CD14-positive monocyte (primary cell): ENCODE measurements at regions not wholly inside any gene's neighbourhood (a gene's known extent, or its start where the extent isn't known, plus 50 kb on each side); places are given as distances from the start of the nearest gene placed in this dataset.
A peak's percentile ranks its signal among the peaks of the same experiment; 100 is the strongest.

Source experiments
- DNase-seq, 3 donors: peaks; one replicate each; pipeline ENCODE4 v3.0.0-alpha.2; 2011 to 2022
- H2AFZ ChIP-seq: 2 replicates; pipeline ENCODE4 v1.6.0; 2012; ENCODE audit warnings: mild to moderate bottlenecking, low read depth, low read length, inconsistent platforms; ENCODE audit not compliant: insufficient read depth, poor library complexity, severe bottlenecking
- H3K27ac ChIP-seq, 2 donors: 1 replicate in 1 of 2; 2 replicates in 1 of 2; pipeline ENCODE4 v1.5.1; 2012 to 2013; ENCODE audit warnings: low read length in 2 of 2, control low read depth in 1 of 2, inconsistent platforms in 1 of 2, low read depth in 1 of 2, mild to moderate bottlenecking in 1 of 2
- H3K27me3 ChIP-seq, 2 donors: one replicate each; pipeline versions ENCODE4 v1.6.0 to v1.6.1; 2011 to 2013; ENCODE audit warnings: low read length in 2 of 2; ENCODE audit not compliant: control insufficient read depth in 2 of 2, insufficient read depth in 2 of 2
- H3K36me3 ChIP-seq, 2 donors: replicated peaks in 1 of 2; 1 replicate in 1 of 2; 2 replicates in 1 of 2; pipeline versions ENCODE4 v1.5.1 to v1.6.1; 2012 to 2013; ENCODE audit warnings: low read length in 2 of 2, control low read depth in 1 of 2, inconsistent platforms in 1 of 2, mild to moderate bottlenecking in 1 of 2; ENCODE audit not compliant: insufficient read depth in 2 of 2, control insufficient read depth in 1 of 2
- H3K4me1 ChIP-seq, 2 donors: 1 replicate in 1 of 2; 2 replicates in 1 of 2; pipeline versions ENCODE4 v1.5.1 to v1.6.1; 2012 to 2013; ENCODE audit warnings: low read length in 2 of 2, control low read depth in 1 of 2, inconsistent platforms in 1 of 2, mild to moderate bottlenecking in 1 of 2, moderate library complexity in 1 of 2; ENCODE audit not compliant: insufficient read depth in 2 of 2, control insufficient read depth in 1 of 2
- H3K4me2 ChIP-seq: replicated peaks from 2 replicates; pipeline ENCODE3; 2012; ENCODE audit warnings: low read length, moderate library complexity, mild to moderate bottlenecking; ENCODE audit not compliant: poor library complexity, severe bottlenecking; ENCODE audit errors: extremely low read depth
- H3K4me3 ChIP-seq, 3 experiments: fragments of 200-600 bp in 1 of 3; sonication (generic) in 1 of 3; replicated peaks in 1 of 3; 1 replicate in 2 of 3; 2 replicates in 1 of 3; pipeline ENCODE4 v1.5.1; 2011 to 2013; ENCODE audit warnings: low read length in 3 of 3, mild to moderate bottlenecking in 3 of 3, control low read depth in 2 of 3, low read depth in 2 of 3, inconsistent platforms in 1 of 3, moderate library complexity in 1 of 3
- H3K79me2 ChIP-seq: 2 replicates; pipeline ENCODE4 v1.6.0; 2012; ENCODE audit warnings: mild to moderate bottlenecking, control low read depth, inconsistent platforms, low read length, moderate library complexity; ENCODE audit not compliant: insufficient read depth
- H3K9ac ChIP-seq: 2 replicates; pipeline ENCODE4 v1.6.0; 2017; ENCODE audit warnings: low read length, mild to moderate bottlenecking; ENCODE audit not compliant: insufficient read depth, poor library complexity, severe bottlenecking
- H3K9me3 ChIP-seq, 2 donors: replicated peaks in 1 of 2; 1 replicate in 1 of 2; 2 replicates in 1 of 2; pipeline versions ENCODE4 v1.5.1 to v1.6.1; 2012 to 2013; ENCODE audit warnings: low read length in 2 of 2, control low read depth in 1 of 2; ENCODE audit not compliant: control insufficient read depth in 1 of 2, insufficient read depth in 1 of 2
- H4K20me1 ChIP-seq: 2 replicates; pipeline ENCODE4 v1.6.0; 2012; ENCODE audit warnings: mild to moderate bottlenecking, low read length, control low read depth, moderate library complexity; ENCODE audit not compliant: insufficient read depth
- H3K27ac Mint-ChIP-seq, 7 donors: one replicate each; pipeline ENCODE4 v1.8.0; 2020; ENCODE audit warnings: mild to moderate bottlenecking in 7 of 7, mixed read lengths in 7 of 7, moderate library complexity in 6 of 7, inconsistent platforms in 2 of 7
- H3K27me3 Mint-ChIP-seq, 3 donors: one replicate each; pipeline ENCODE4 v1.8.0; 2021 to 2022; ENCODE audit warnings: low read depth in 3 of 3, mild to moderate bottlenecking in 3 of 3, mixed read lengths in 3 of 3, moderate library complexity in 3 of 3, inconsistent platforms in 1 of 3
- H3K36me3 Mint-ChIP-seq, 2 donors: one replicate each; pipeline ENCODE4 v1.8.0; 2020; ENCODE audit warnings: mixed read lengths in 2 of 2, inconsistent platforms in 1 of 2, mild to moderate bottlenecking in 1 of 2
- H3K4me1 Mint-ChIP-seq: one replicate; pipeline ENCODE4 v1.8.0; 2020; ENCODE audit warnings: mild to moderate bottlenecking, mixed read lengths
- H3K4me3 Mint-ChIP-seq, 2 donors: one replicate each; pipeline ENCODE4 v1.8.0; 2020; ENCODE audit warnings: mild to moderate bottlenecking in 2 of 2, mixed read lengths in 2 of 2, moderate library complexity in 1 of 2
- H3K9me3 Mint-ChIP-seq, 7 donors: one replicate each; pipeline ENCODE4 v1.8.0; 2020 to 2022; ENCODE audit warnings: mixed read lengths in 7 of 7, mild to moderate bottlenecking in 6 of 7, moderate library complexity in 6 of 7, inconsistent platforms in 2 of 7
- WGBS: methylation state at CpG from one replicate; pipeline ENCODE4 v1.1.5; 2013; ENCODE audit warnings: missing lambda C conversion rate; ENCODE audit not compliant: insufficient coverage; 5-methylcytosine and 5-hydroxymethylcytosine counted together
- intact Hi-C, 2 donors: fragments of 100-400 bp; cut with micrococcal nuclease; formaldehyde crosslinking; loops; one replicate each; pipeline versions ENCODE4 v1.15.0 to v1.15.1; 2023
- TF ChIP-seq, protein P1 (sequence below): fragments of 200-600 bp; IDR thresholded peaks from one replicate; pipeline ENCODE4 v1.8.0; 2022; ENCODE audit warnings: antibody characterized with exemption, mild to moderate bottlenecking

- DNase-seq = no peak
- intact Hi-C loops = no loop called here
- Histone ChIP-seq H3K27me3 (peaks cover 2 to 8% of the 10 kb centered on the region in 2 donors), H3K27ac (no peak overlapping the region), H3K4me3 (no peak overlapping the region), H4K20me1 (no peaks in the 10 kb centered on the region), H3K4me2 (no peak overlapping the region), H3K36me3 (no peaks in the 10 kb centered on the region), H3K4me1 (peaks cover 20 to 22% of the 10 kb centered on the region in 2 donors), H2AFZ (no peak overlapping the region), H3K9me3 (no peaks in the 10 kb centered on the region), H3K79me2 (no peaks in the 10 kb centered on the region), H3K9ac (no peak overlapping the region)
- peak overlapping the region in 1 of 2 donors; percentile 33 for H3K4me3 Mint-ChIP-seq
- WGBS = 76% methylated on average over 8 of the region's 8 CpGs
- peaks cover 1 to 14% (median 4%) of the 10 kb centered on the region in 3 donors for H3K27me3 Mint-ChIP-seq
- H3K36me3 Mint-ChIP-seq = no peaks in the 10 kb centered on the region
- H3K4me1 Mint-ChIP-seq = peaks cover 43% of the 10 kb centered on the region
- TF ChIP-seq, protein P1, sequence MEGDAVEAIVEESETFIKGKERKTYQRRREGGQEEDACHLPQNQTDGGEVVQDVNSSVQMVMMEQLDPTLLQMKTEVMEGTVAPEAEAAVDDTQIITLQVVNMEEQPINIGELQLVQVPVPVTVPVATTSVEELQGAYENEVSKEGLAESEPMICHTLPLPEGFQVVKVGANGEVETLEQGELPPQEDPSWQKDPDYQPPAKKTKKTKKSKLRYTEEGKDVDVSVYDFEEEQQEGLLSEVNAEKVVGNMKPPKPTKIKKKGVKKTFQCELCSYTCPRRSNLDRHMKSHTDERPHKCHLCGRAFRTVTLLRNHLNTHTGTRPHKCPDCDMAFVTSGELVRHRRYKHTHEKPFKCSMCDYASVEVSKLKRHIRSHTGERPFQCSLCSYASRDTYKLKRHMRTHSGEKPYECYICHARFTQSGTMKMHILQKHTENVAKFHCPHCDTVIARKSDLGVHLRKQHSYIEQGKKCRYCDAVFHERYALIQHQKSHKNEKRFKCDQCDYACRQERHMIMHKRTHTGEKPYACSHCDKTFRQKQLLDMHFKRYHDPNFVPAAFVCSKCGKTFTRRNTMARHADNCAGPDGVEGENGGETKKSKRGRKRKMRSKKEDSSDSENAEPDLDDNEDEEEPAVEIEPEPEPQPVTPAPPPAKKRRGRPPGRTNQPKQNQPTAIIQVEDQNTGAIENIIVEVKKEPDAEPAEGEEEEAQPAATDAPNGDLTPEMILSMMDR = no peak
- H3K27ac Mint-ChIP-seq = peak overlapping the region in 2 of 7 donors; percentile 25 to 63
- H3K9me3 Mint-ChIP-seq = peaks cover 0 to 5% (median 2%) of the 10 kb centered on the region in 7 donors
Observed at GRCh38 chr10:121024905-121025584, 173.9 kb downstream of the WDR11 start.

- peaks cover 4 to 14% (median 4%) of the 10 kb centered on the region in 3 donors for H3K27me3 Mint-ChIP-seq
- no peak overlapping the region for H3K9ac ChIP-seq
- H3K36me3 ChIP-seq = no peaks in the 10 kb centered on the region
- H3K4me1 Mint-ChIP-seq = peaks cover 43% of the 10 kb centered on the region
- H3K36me3 Mint-ChIP-seq = no peaks in the 10 kb centered on the region
- TF ChIP-seq, protein P1 = no peak
- H3K27ac ChIP-seq = no peak overlapping the region
- WGBS = 97% methylated on average over 2 of the region's 3 CpGs
- H3K79me2 ChIP-seq = no peaks in the 10 kb centered on the region
- no peak overlapping the region for H3K4me2 ChIP-seq
- no peak overlapping the region for H3K4me3 Mint-ChIP-seq
- H3K4me1 ChIP-seq = peaks cover 20 to 22% of the 10 kb centered on the region in 2 donors
- H3K9me3 Mint-ChIP-seq = peaks cover 0 to 5% (median 0%) of the 10 kb centered on the region in 7 donors
- intact Hi-C loops = no loop called here
- peaks cover 0 to 10% of the 10 kb centered on the region in 2 donors for H3K27me3 ChIP-seq
- H3K27ac Mint-ChIP-seq = no peak overlapping the region
- no peak overlapping the region for H2AFZ ChIP-seq
- no peaks in the 10 kb centered on the region for H4K20me1 ChIP-seq
- H3K4me3 ChIP-seq = no peak overlapping the region
- no peaks in the 10 kb centered on the region for H3K9me3 ChIP-seq
- DNase-seq = no peak
Observed at GRCh38 chr10:121025731-121026130, 174.6 kb downstream of the WDR11 start.
